T-helper 1 cell treated with Interleukin-12 subunit alpha and Interleukin-12 subunit beta and Interleukin-4 antibody, amounts not matched to agents 30 μg/mL and 1 μg/mL, for 36 hours (primary cell): ENCODE measurements at regions not wholly inside any gene's neighbourhood (a gene's known extent, or its start where the extent isn't known, plus 50 kb on each side); places are given as distances from the start of the nearest gene placed in this dataset.
"Not testable (repeated sequence)": the region's sequence is repeated elsewhere in the genome, so short reads cannot be mapped to it uniquely, and the experiment has no call there.

Source experiments
- H3K27ac Mint-ChIP-seq: one replicate; pipeline ENCODE4 v1.8.0; 2021; ENCODE audit warnings: mild to moderate bottlenecking, mixed read lengths
- H3K27me3 Mint-ChIP-seq: one replicate; pipeline ENCODE4 v1.8.0; 2021; ENCODE audit warnings: low read depth, mixed read lengths
- H3K36me3 Mint-ChIP-seq: one replicate; pipeline ENCODE4 v1.8.0; 2021; ENCODE audit warnings: low read depth, mixed read lengths
- H3K4me1 Mint-ChIP-seq: one replicate; pipeline ENCODE4 v1.8.0; 2021; ENCODE audit warnings: low read depth, mixed read lengths
- H3K4me3 Mint-ChIP-seq: one replicate; pipeline ENCODE4 v1.8.0; 2021; ENCODE audit warnings: mild to moderate bottlenecking, moderate library complexity, mixed read lengths
- H3K9me3 Mint-ChIP-seq: one replicate; pipeline ENCODE4 v1.8.0; 2021; ENCODE audit warnings: mixed read lengths

DNA sequence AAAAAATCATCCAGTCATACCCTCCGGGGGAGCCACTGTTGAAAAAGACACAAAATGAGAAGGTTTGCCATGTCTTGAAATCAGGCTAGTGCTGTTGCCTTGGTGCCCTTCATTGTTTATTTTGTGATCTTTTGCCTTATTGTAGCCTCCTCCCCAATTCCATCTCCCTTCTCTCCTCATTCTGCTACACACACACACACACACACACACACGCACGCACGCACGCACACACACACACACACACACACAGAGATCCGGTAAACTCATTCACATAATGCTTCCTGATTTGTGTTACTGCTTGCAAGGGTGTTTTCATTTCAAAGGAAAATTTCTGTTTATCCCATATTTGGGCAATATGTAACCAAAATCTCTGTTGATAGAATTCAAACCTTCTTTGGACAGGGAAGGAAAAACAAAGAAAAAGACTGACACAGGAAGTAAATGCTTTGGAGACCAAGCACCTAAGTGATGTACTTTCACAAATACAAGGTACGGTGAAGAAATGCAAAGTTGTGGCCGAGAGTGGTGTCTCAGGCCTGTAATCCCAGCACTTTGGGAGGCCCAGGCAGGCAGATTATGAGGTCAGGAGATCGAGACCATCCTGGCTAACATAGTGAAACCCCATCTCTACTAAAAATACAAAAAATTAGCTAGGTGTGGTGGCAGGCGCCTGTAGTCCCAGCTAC is 141.1 kb upstream of the CDK13 start:
- H3K27me3 Mint-ChIP-seq, result peaks cover 16% of the 10 kb centered on the region
- H3K36me3 Mint-ChIP-seq, result no peaks in the 10 kb centered on the region
- H3K27ac Mint-ChIP-seq, result no peak overlapping the region
- H3K4me1 Mint-ChIP-seq, result no peaks in the 10 kb centered on the region
- no peaks in the 10 kb centered on the region for H3K9me3 Mint-ChIP-seq
- no peak overlapping the region for H3K4me3 Mint-ChIP-seq

DNA sequence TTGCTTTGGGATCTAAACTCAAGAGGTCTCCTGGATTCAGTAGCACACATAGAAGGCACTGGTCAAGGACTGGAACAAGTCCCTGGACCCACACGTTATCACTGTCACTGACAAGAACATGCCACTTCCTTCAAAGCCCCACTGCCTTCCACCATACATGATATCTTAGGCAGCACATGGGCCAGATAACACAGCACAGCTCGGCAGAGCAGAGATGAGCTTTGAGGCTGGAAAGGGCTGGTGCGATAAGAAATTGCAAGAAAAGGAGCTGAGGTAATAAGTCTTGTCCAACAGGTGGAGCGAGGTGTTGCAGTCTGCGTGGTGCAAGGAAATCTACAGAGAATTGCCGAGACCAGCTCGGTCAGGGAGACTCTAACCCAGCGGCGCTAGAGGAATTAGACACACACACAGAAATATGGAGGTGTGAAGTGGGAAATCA is 139.8 kb upstream of the CDK13 start:
- no peaks in the 10 kb centered on the region for H3K4me1 Mint-ChIP-seq
- H3K4me3 Mint-ChIP-seq, result no peak overlapping the region
- H3K27me3 Mint-ChIP-seq, result peaks cover 21% of the 10 kb centered on the region

DNA sequence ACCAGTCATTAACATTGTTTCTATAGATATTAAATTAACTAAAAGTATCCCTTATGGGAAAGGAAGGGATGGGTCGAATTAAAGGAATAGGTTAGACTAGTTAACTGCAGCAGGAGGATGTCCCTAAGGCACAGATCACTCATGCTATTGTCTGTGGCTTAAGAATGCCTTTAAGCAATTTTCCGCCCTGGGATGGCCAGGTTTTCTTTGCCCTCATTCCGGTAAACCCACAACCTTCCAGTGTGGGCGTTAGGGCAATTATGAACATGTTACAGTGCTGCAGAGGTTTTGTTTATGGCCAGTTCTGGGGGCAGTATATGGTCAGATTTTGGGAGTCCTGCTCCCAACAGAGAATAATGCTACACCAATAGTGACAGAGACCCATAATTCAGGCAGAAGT is 139.3 kb upstream of the CDK13 start:
- Mint-ChIP-seq H3K27ac (no peak overlapping the region), H3K27me3 (peaks cover 24% of the 10 kb centered on the region), H3K9me3 (no peaks in the 10 kb centered on the region), H3K36me3 (no peaks in the 10 kb centered on the region), H3K4me1 (no peaks in the 10 kb centered on the region), H3K4me3 (no peak overlapping the region)

More for the DNA sequence above, 139.8 kb upstream of the CDK13 start:
- H3K27ac Mint-ChIP-seq, result no peak overlapping the region
- no peaks in the 10 kb centered on the region for H3K9me3 Mint-ChIP-seq
- no peaks in the 10 kb centered on the region for H3K36me3 Mint-ChIP-seq

DNA sequence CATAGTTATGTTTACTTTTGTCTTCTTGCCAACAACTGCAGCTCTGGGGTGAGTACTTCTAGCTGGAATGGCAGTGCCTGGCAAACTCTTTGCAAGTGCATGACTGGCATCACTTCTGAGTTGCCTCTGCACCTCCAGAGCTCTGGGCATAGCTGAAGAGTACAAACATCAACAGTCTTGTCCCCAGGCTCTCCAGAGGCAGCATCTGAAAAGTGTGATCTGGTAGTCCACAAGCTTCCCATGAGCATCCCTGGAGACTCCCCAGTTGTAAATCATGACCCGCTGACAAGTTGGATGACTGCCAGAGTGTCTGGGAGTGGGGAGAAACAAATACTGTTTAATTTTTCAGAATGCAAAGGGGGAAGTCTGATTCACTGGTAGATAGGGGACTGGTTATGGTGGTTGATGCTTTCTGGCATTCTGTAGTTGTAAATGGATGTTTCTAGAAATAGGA is 138.9 kb upstream of the CDK13 start:
- no peaks in the 10 kb centered on the region for H3K36me3 Mint-ChIP-seq
- H3K9me3 Mint-ChIP-seq, result no peaks in the 10 kb centered on the region
- no peaks in the 10 kb centered on the region for H3K4me1 Mint-ChIP-seq

DNA sequence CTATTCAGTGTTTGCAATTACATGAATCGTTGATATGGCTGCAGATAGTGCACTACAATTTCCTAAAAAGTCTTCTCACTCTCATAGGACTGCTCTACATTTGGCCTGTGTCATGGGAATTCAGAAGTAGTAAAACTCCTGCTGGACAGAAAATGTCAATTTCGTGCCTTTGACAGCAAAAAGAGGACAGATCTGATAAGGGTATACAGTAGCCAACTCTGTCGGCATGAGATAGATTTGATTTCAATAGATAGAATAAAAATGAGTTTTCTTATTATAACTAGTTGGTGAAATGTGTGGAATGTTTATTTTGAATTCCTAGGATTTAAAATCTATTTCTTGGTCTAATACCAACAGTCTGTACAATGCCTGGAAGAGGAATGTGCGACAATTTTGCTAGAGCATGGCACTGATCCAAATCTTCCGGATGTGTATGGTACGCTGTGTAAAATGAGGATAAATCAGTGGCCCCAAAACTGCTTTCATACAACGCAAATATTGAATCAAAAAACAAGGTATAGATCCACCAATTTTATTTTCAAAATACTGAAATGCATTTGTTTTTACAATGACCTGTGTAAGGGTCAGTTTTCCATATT is 133.5 kb upstream of the CDK13 start:
- no peaks in the 10 kb centered on the region for H3K36me3 Mint-ChIP-seq
- H3K4me1 Mint-ChIP-seq, result no peaks in the 10 kb centered on the region
- H3K9me3 Mint-ChIP-seq, result no peaks in the 10 kb centered on the region
- no peak overlapping the region for H3K4me3 Mint-ChIP-seq
- H3K27me3 Mint-ChIP-seq, result peaks cover 55% of the 10 kb centered on the region
- no peak overlapping the region for H3K27ac Mint-ChIP-seq

More for the DNA sequence above, 138.9 kb upstream of the CDK13 start:
- H3K27ac Mint-ChIP-seq, result no peak overlapping the region
- peaks cover 28% of the 10 kb centered on the region for H3K27me3 Mint-ChIP-seq
- no peak overlapping the region for H3K4me3 Mint-ChIP-seq

DNA sequence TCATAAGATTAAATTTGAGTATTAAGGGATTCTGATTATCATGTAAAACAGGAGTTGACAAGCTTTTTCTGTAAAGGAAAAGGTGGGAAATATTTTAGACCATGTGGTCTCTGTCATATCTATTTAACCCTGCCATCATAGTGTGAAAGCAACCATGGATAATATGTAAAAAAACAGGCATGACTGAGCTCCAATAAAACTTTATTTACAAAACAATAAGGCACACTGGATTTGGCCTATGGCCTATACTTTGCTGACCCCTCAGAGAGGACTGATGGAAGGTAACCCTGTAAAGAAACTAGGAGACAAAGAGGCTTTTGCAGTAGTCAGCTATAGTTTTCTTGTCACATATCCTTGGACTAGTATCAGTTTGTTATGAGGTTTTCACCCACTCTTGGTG is 130.5 kb upstream of the CDK13 start:
- Mint-ChIP-seq H3K27ac (no peak overlapping the region), H3K9me3 (no peaks in the 10 kb centered on the region), H3K27me3 (peaks cover 64% of the 10 kb centered on the region), H3K4me1 (no peaks in the 10 kb centered on the region), H3K36me3 (no peaks in the 10 kb centered on the region), H3K4me3 (no peak overlapping the region)

DNA sequence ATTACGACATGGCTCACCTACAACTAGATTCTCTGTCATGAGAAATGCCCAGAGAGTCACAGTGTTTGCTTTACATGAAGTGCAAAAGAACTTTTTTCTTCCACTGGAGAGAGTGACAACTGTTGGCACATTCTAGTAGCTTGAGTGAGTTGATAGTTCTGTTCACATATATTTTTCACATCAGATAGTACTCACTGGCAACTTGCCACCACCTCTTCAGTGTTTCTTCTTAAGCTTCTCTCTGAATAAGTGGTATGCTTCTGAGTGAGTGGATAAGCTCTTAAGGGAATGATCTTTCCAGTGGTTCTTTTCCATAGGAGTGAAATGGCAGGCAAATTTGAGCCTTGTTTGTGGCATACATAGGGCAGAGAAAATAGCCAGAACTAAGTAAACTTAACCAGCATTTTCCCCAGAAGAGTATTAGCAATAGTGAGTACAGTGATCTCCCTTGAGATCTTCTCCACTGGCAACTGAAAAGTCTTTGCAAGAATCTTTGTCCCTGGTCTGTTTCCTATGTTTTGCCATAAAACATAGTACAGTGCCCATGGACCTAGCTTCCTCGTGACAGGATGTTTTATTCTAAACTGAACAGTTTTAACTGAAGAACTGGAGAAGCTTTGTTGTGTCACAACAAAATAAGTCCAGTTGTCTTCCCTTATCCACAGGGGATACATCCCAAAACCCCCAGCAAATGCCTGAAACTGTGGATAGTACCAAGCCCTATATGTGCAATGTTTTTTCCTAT is 125.4 kb upstream of the CDK13 start:
- no peaks in the 10 kb centered on the region for H3K36me3 Mint-ChIP-seq
- H3K4me3 Mint-ChIP-seq, result no peak overlapping the region
- H3K27me3 Mint-ChIP-seq, result peaks cover 59% of the 10 kb centered on the region
- no peak overlapping the region for H3K27ac Mint-ChIP-seq
- no peaks in the 10 kb centered on the region for H3K4me1 Mint-ChIP-seq
- no peaks in the 10 kb centered on the region for H3K9me3 Mint-ChIP-seq

DNA sequence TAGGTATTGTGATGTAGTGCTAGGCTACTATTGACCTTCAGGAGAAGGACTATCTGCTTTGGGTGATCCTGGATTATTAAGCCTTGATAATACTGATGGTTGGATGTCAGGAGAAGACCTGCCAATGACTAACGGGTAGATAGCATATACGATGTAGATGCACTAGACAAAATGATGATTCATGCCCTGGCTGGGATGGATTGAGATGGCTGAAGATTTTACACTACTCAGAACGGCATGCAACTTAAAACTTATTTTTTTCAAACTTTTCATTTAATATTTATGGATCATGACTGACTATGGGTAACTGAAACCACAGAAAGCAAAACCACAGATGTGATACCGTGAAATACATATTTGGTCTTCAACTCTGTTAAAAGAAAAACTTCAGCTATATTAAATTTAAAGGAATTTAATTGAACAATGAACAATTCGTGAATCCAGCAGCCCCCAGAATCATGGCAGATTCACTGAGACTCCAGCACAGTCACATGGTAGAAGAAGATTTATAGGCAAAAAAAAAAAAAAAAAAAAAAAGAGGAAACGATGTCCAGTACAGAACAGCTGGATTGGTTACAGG is 124.6 kb upstream of the CDK13 start:
- Mint-ChIP-seq H3K36me3 (no peaks in the 10 kb centered on the region), H3K9me3 (no peaks in the 10 kb centered on the region), H3K27me3 (peaks cover 59% of the 10 kb centered on the region), H3K27ac (no peak overlapping the region), H3K4me3 (no peak overlapping the region), H3K4me1 (no peaks in the 10 kb centered on the region)

DNA sequence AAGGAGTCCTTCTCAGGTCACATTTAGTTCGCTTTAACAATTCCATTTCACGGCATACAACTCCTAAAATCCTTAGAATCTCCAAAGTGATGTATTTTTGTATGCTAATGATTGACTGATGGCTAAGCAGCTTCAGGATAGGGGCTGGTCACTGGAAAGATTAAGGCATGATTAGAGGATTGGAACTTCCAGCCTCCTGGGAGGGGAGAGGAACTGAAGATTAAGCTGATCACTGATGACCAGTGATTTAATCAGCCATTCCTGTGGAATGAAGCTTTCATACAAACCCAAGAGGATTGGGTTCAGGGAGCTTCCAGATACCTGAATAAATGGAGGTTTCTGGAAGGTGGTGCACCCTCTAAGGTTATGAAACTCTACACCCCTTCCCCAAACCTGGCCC is 123.9 kb upstream of the CDK13 start:
- H3K27ac Mint-ChIP-seq, result no peak overlapping the region
- H3K27me3 Mint-ChIP-seq, result peaks cover 58% of the 10 kb centered on the region
- no peaks in the 10 kb centered on the region for H3K9me3 Mint-ChIP-seq
- no peaks in the 10 kb centered on the region for H3K4me1 Mint-ChIP-seq
- H3K4me3 Mint-ChIP-seq, result no peak overlapping the region
- no peaks in the 10 kb centered on the region for H3K36me3 Mint-ChIP-seq

DNA sequence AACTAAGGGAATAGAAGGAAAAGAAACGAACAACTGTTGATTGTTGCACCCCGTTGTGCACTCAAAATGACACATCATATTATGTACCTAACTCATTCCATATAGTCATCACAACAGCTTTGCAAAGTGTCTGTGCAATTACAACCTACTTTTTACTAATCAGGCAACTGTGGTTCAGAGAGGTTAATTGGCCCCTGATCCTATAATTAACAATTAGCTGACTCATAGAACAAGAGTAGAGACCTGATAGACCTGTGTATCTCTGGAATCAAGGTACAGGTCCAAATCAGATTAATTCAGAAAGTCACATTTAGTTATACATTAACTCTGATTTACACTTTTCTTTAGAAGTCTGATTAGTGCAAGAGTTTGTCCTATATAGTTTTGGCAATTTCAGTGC is 122.5 kb upstream of the CDK13 start:
- H3K36me3 Mint-ChIP-seq, result no peaks in the 10 kb centered on the region
- peaks cover 69% of the 10 kb centered on the region for H3K27me3 Mint-ChIP-seq
- H3K9me3 Mint-ChIP-seq, result no peaks in the 10 kb centered on the region
- H3K4me1 Mint-ChIP-seq, result no peaks in the 10 kb centered on the region
- no peak overlapping the region for H3K4me3 Mint-ChIP-seq
- no peak overlapping the region for H3K27ac Mint-ChIP-seq

DNA sequence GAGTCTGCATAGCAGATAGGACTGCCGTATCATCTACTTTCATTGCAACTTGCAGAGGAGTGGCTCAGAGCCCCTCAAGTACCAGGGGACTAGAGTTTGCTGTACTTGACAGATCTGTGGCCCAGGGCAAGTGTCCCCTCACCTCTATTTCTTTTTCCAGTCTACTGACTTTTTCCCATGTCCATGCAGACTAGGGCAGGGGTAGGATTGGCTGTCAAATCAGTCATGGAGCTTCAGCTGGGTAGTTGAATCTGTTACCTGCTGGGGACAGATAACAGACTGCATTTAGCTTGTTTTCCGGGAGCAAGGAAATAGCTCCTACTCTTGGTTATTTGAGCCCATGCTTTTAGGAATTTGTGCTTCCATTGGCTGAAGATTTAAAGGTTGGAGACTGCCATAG is 121.0 kb upstream of the CDK13 start:
- Mint-ChIP-seq H3K4me3 (no peak overlapping the region), H3K36me3 (no peaks in the 10 kb centered on the region), H3K27me3 (peaks cover 73% of the 10 kb centered on the region)

DNA sequence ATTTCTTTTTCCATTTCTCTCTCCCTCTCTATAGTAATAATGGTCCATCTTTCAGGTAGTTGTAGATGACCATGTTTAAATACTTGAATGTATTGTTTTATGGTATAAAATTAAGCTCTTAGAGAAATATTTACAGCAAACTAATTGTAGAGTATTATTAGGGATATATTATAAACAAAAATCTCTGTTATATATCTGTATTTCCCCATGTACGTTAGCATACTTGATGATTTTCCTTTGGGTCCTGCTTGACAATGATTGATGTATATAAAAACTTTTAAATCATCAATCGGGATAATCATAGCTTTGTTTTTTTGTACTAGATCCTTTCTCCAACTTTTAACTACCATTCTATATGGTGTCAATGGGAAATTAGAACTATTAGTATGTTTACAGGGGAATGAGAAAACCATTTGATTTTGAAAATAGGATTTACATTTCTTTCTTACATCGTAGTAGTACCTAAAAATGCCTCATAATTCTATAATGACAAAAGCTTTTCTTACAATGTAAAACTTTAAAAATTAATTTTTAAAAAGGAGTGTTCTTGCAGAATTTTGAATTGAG is 117.5 kb upstream of the CDK13 start:
- Mint-ChIP-seq H3K4me1 (no peaks in the 10 kb centered on the region), H3K27ac (no peak overlapping the region), H3K4me3 (no peak overlapping the region), H3K27me3 (peaks cover 78% of the 10 kb centered on the region), H3K9me3 (no peaks in the 10 kb centered on the region), H3K36me3 (no peaks in the 10 kb centered on the region)

More for the DNA sequence above, 121.0 kb upstream of the CDK13 start:
- no peak overlapping the region for H3K27ac Mint-ChIP-seq
- H3K4me1 Mint-ChIP-seq, result no peaks in the 10 kb centered on the region
- H3K9me3 Mint-ChIP-seq, result no peaks in the 10 kb centered on the region

DNA sequence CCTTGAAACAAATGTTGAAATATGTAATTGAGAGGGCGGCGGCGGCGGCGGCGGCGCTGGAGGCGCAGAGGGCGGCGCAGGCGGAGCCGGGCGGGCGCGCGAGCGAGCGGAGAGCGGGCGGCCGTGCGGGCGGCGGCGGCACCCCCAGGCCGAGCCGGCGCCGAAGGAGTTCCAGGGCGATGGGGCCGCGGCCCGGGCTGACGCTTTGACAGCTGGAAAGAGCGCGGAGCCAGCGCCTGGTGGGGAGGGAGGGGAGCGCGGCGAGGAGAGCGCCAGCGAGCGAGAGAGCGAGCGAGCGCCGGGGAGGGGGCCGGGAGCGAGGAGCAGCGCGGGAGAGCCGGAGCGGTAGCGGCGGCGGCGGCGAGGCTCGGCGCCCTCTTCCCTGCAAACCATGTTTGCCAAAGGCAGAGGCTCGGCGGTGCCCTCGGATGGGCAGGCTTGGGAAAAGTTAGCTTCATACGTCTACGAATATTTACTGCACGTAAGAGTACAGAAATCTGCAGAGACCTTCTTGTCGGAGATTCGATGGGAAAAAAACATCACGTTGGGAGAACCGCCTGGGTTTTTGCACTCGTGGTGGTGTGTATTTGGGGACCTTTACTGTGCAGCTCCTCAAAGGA is 116.8 kb upstream of the CDK13 start:
- H3K27me3 Mint-ChIP-seq, result peaks cover 76% of the 10 kb centered on the region

More for the DNA sequence above, 116.8 kb upstream of the CDK13 start:
- not testable (repeated sequence) for H3K36me3 Mint-ChIP-seq, H3K4me1 Mint-ChIP-seq, H3K27ac Mint-ChIP-seq, H3K4me3 Mint-ChIP-seq, H3K9me3 Mint-ChIP-seq
